ENCODE measurements at regions not wholly inside any gene's neighbourhood (a gene's known extent, or its start where the extent isn't known, plus 50 kb on each side); places are given as distances from the start of the nearest gene placed in this dataset.

DNA sequence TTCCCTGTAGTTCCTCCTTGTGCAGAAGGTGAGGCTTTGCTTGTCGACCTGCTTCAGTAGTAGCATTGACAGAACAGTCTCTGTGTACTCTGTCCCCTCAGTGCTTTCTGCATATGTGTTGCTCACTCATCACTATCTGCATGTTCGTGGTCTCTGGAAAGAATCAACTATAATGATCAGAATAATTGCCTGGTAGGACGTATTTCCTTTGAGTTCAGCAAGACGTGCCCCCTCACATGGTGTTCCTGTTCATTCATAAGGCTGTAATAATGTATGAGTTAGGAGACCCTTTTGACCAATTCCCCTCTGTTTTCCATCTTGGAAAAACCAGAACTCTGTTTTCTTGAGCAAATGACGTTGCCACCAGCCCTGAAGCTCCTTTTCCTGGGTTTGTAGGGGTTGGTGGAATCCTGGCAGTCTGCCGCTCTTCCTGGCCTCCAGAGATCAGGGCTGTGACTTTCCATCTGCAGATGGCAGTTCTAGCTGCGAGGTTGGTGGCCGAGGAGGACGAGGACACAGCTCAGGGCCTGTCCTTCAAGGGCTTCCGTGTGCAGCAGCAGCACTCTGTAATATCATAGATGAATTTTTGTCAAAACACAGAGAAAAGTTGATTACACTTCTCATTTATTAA, 61.9 kb downstream of the EXOSC2 start:
- no peak overlapping the region for H3K4me3 ChIP-seq
- no peaks in the 10 kb centered on the region for H3K27me3 ChIP-seq (ENCODE audit: low read depth)
- no peaks in the 10 kb centered on the region for H3K9me3 ChIP-seq
- no peak for DNase-seq (ENCODE audit: low spot score in 2 of 2)
- no peaks in the 10 kb centered on the region for H3K36me3 ChIP-seq (replicated peaks)
- in situ Hi-C loops (cut with MboI; ENCODE audit: low sequenced_read_pairs), result no loop called here
- no peaks in the 10 kb centered on the region for H3K4me1 ChIP-seq

DNA sequence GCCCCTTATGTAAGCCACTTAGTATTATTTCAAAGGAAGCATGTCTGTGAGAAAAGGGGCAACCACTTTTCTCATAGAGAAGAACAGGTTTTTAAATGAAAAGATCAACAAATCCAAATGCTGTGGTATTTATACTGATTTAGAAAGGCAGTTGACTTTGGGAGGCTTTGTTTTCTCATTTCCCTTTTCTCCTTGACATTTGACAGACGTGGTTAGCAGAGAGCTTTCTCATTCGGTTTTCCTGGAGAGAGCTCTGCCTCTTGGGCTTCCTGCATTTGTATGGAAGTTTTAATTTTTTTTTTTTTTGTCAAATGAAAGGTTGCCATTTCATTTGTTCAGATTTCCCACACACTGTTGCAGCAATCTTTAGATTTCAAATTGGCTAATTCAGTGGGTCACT, 62.5 kb downstream of the EXOSC2 start:
- in situ Hi-C loops (cut with MboI; ENCODE audit: low sequenced_read_pairs), result no loop called here
- Histone ChIP-seq H3K36me3 (replicated peaks) (no peaks in the 10 kb centered on the region), H3K4me3 (no peak overlapping the region), H3K9me3 (no peaks in the 10 kb centered on the region), H3K4me1 (no peaks in the 10 kb centered on the region), H3K27me3 (ENCODE audit: low read depth) (no peaks in the 10 kb centered on the region)
- no peak for DNase-seq (ENCODE audit: low spot score in 2 of 2)

DNA sequence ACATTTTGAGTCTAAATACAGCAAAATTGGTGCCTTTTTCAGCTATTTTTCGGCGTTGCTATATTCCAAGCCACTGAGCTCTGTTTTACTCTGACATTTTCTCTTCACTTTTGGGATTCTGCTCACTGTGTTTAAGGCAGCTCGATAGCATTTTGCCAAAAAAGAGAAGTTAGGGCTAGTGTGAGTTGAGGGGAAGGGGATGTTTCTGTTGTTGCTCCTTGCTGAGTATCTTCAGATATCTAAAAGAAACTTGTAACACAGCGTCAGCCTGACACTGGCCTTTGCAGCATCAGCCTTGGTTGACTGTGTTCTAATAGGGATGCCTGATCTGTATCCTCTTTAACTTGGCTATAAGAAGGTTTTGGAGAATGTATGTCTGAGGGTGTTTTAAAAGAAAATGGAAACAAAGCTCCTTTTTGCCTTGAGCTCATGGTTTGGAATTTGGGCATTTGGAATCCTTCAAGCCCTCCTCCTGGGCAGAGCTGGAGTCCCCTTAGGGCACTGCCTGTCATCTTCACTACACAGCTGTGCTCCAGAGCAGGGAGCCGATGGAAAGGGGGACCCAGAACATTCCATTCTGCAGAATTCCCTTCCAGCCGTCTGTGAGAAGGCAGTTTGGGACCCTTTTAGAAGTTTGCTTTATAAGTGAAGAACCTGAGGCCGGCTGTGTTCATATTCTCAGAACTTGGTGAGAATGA, 63.0 kb downstream of the EXOSC2 start:
- DNase-seq (ENCODE audit: low spot score in 2 of 2), result no peak
- Histone ChIP-seq H3K36me3 (replicated peaks) (no peaks in the 10 kb centered on the region), H3K4me1 (no peaks in the 10 kb centered on the region), H3K9me3 (no peaks in the 10 kb centered on the region), H3K4me3 (no peak overlapping the region), H3K27me3 (ENCODE audit: low read depth) (no peaks in the 10 kb centered on the region)
- in situ Hi-C loops (cut with MboI; ENCODE audit: low sequenced_read_pairs), result no loop called here

DNA sequence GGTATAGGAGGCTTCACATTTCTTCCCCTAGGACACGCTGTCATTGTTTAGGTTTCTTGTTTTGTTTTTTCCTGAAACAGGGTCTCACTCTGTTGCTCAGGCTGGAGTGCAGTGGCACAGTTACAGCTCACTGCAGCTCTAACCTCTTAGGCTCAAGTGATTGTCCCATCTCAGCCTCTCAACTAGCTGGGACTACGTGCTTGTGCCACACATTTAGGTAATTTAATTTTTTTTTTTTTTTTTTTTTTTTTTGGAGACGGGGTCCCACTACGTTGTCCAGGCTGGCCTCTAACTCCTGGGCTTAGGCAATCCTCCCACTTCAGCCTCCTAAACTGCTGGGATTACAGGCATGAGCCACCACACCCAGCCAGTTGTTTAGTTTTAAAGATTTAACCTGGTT, 66.2 kb downstream of the EXOSC2 start:
- DNase-seq (ENCODE audit: low spot score in 2 of 2), result no peak
- H3K9me3 ChIP-seq, result no peaks in the 10 kb centered on the region
- H3K27me3 ChIP-seq (ENCODE audit: low read depth), result no peaks in the 10 kb centered on the region
- in situ Hi-C loops (cut with MboI; ENCODE audit: low sequenced_read_pairs), result no loop called here
- no peaks in the 10 kb centered on the region for H3K36me3 ChIP-seq (replicated peaks)
- H3K4me1 ChIP-seq, result no peaks in the 10 kb centered on the region
- H3K4me3 ChIP-seq, result no peak overlapping the region

DNA sequence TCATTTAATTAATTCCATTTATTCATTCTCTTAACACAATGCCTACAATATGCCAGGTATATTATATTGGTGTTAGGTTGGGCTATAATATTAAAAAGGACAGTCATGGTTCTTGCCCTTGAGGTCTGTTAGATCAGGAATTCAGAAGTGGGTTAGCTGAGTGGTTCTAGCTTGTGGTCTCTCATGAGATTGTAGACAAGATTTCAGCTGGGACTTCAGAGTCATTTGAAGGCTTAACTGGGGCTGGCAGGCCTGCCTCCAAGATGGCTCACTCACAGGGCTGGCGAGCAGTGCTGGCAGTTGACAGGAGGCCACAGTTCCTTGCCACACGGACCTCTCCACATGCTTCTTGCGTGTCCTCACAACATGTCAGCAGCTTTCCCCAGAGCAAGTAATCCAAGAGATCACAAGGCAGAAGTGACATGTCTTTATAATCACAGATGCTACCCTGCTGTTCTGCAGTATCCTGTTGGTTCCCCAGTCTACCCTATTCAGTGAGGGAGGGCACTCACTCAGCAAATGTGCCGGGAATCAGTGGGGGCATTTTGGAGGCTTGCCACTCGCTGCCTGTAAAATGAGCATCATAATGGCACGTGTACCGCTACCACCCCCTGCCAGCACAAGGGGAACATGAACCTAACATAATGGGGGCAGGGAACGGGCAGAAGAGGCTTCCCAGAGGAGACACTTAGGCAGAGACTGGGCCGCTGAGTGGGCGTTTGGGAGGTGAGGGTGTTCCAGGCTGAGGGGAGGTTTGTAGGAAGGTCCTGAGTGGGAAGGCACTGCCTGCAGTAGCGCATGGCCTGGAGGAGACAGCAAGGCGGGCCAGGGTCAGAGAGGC, 70.0 kb downstream of the EXOSC2 start:
- no peak for DNase-seq (ENCODE audit: low spot score in 2 of 2)
- in situ Hi-C loops (cut with MboI; ENCODE audit: low sequenced_read_pairs), result no loop called here
- no peaks in the 10 kb centered on the region for H3K36me3 ChIP-seq (replicated peaks)
- H3K4me3 ChIP-seq, result no peak overlapping the region
- no peaks in the 10 kb centered on the region for H3K27me3 ChIP-seq (ENCODE audit: low read depth)
- no peaks in the 10 kb centered on the region for H3K4me1 ChIP-seq
- H3K9me3 ChIP-seq, result no peaks in the 10 kb centered on the region

DNA sequence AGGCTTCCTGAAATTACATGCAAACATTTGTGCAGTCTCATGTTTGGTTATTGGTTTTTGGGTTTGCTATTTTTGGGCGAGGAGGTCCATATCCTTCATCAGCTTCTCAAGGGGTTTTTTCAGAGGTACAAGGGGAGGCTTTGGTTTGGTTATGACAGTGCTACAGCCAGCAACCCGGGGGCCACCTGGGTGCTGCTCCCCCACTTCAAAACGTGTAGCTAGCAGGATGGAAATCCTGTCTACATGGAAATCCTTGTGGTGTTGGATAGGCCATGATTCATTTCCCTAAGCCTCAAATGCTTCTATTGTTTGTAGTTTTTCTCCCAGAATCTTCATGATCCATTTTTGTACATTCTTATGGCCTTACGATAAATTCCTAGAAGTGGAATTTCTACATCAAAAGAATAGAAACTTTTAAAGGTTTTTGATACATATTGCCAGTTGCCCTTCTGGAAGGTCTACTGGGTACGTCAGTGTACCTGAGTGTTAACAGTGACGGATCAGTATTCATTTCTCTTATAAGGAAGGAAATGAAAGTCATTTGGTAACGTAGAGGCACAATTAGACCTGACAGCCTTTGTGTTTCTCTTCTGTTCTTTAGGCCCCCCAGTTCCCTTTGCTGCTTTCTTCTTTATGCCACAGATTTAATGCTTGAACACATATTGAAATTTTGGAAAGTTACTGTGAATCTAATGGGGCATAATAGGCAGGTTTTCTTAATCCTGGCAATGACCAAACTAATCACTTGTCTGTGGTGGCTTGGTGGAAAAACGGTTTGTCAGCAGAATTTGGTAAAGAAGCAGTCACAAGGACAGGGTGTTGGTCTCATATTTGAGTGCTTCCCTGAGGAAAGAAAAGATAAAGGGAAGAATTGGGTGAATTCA, 69.7 kb upstream of the ABL1 start:
- no peaks in the 10 kb centered on the region for H3K27me3 ChIP-seq (ENCODE audit: low read depth)
- no peaks in the 10 kb centered on the region for H3K9me3 ChIP-seq
- no peaks in the 10 kb centered on the region for H3K4me1 ChIP-seq
- no peak overlapping the region for H3K4me3 ChIP-seq
- in situ Hi-C loops (cut with MboI; ENCODE audit: low sequenced_read_pairs), result no loop called here
- no peaks in the 10 kb centered on the region for H3K36me3 ChIP-seq (replicated peaks)
- no peak for DNase-seq (ENCODE audit: low spot score in 2 of 2)

DNA sequence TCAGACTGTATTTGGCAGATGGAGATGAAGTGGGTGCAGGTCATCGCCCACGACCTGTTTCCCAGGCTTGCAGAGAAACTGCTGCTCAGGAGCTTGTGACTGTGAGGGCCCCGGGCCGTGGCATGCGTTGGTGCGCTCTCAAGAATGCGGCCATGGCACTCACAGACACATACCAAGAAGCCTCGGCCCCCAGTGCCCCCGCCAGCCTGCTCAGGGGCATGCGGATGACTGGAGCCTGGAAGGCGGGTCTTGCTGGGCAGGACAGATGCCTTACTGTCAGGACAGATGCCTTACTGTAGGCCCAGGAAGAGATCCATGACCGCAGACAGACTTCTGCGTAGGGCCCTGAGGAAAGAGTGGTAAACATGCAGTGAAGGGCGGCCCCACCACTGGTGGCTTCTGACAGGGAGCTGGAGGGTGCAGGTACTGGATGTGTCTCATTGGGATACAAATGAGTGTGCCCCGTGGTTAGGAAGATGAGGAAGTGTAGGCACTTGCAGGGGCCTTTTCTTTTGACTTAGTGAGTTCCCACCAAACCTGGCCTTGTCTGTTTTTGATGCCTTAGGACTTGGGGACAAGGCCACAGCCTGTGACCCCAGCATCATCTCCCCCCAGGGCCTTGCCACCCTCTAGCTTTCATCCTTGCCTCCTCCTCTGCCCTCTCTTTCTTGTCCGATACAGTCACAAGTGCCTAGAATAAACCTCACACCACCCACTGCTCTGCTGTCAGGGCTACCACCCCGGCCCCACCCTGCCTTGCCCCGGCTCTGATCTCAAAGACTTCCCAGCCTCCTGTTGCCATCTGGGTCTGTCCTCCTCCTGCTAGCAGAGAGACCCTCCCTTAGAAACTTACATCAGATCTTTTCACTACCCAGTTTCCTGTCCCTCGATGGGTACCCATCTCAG, 68.8 kb upstream of the ABL1 start:
- no peak for DNase-seq (ENCODE audit: low spot score in 2 of 2)
- no peak overlapping the region for H3K4me3 ChIP-seq
- no peaks in the 10 kb centered on the region for H3K27me3 ChIP-seq (ENCODE audit: low read depth)
- H3K9me3 ChIP-seq, result no peaks in the 10 kb centered on the region
- in situ Hi-C loops (cut with MboI; ENCODE audit: low sequenced_read_pairs), result no loop called here
- no peaks in the 10 kb centered on the region for H3K4me1 ChIP-seq
- H3K36me3 ChIP-seq (replicated peaks), result no peaks in the 10 kb centered on the region

DNA sequence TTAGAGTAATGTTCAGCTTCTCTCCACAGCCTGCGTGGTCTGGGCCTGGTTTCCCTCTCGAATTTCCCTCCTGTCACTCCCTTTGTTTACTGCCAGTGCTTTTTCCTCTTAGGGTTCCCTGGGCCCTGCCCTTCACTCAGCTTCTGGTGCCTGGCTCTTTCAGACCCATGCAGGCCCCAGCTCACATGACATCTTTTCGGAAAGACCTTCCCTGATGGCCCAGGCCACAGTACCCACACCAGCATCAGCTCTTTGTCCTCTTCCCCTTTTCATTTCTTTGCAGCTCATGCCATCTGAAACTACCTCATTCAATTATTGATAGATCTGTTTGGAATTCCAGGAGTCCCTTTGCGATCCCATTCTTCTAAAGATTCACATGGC, 68.1 kb upstream of the ABL1 start:
- H3K4me1 ChIP-seq, result no peaks in the 10 kb centered on the region
- no peaks in the 10 kb centered on the region for H3K36me3 ChIP-seq (replicated peaks)
- no peaks in the 10 kb centered on the region for H3K27me3 ChIP-seq (ENCODE audit: low read depth)
- in situ Hi-C loops (cut with MboI; ENCODE audit: low sequenced_read_pairs), result no loop called here
- no peak overlapping the region for H3K4me3 ChIP-seq
- H3K9me3 ChIP-seq, result no peaks in the 10 kb centered on the region
- no peak for DNase-seq (ENCODE audit: low spot score in 2 of 2)

DNA sequence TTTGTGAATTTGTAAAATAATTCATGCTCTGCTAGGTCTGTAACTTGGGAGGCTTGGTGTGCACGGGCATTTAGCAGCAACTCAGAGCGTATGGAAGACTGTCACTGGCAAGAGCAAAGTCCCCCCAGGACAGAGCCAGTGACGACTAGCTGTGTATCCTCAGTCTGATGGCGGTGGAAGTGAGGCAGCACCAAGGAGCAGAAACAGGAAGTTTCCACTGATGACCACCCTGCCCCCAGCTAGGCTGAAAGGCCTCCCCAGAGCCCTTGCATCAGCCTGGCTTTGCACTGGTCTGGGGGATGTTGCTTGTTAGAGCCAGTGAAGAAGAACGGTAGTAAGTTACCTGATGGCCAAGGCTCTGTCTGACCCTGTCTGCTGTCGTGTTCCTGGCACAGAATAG, 66.8 kb upstream of the ABL1 start:
- no peaks in the 10 kb centered on the region for H3K9me3 ChIP-seq
- in situ Hi-C loops (cut with MboI; ENCODE audit: low sequenced_read_pairs), result no loop called here
- no peaks in the 10 kb centered on the region for H3K27me3 ChIP-seq (ENCODE audit: low read depth)
- DNase-seq (ENCODE audit: low spot score in 2 of 2), result no peak
- no peaks in the 10 kb centered on the region for H3K4me1 ChIP-seq
- no peaks in the 10 kb centered on the region for H3K36me3 ChIP-seq (replicated peaks)
- H3K4me3 ChIP-seq, result no peak overlapping the region

DNA sequence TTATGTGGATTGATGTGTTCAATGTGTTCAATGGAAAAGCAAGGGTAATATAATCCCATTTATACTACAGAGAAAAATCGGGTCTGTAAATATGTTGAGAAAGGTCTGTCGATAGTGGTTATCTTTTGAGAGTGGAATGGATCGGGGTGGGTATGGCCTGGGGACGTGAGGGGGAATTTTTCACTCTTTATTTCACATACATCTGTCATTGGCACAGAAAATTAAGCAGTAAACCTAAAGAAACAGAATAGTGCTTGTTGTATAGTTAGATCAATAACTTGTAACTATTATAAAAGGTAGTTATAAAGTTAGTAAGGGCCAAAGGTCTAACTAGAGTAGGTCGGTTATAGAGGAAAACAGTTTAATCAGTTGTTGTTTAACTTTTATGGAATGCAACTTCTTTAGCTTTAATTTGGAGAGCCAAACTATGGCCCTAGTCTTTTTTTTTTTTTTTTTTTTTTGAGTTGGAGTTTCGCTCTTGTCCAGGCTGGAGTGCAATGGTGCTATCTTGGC, 66.1 kb upstream of the ABL1 start:
- DNase-seq (ENCODE audit: low spot score in 2 of 2), result no peak
- Histone ChIP-seq H3K36me3 (replicated peaks) (no peaks in the 10 kb centered on the region), H3K4me1 (no peaks in the 10 kb centered on the region), H3K9me3 (no peaks in the 10 kb centered on the region), H3K4me3 (no peak overlapping the region), H3K27me3 (ENCODE audit: low read depth) (no peaks in the 10 kb centered on the region)
- in situ Hi-C loops (cut with MboI; ENCODE audit: low sequenced_read_pairs), result no loop called here

DNA sequence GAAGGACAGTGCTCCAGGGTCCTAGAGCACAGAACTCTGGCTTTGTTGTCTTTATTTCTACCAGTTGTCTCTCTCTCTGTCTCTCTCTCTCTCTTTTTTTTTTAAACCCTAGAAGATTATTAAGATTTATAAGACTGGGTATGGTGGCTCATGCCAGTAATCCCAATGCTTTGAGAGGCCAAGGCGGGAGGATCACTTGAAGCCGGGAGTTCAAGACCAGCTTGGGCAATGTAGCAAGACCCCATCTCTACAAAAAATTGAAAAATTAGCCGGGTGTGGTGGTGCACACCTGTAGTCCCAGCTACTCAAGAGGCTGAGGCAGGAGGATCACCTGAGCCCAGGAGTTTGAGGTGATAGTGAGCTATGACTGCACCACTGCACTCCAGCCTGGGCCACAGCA, 65.0 kb upstream of the ABL1 start:
- Histone ChIP-seq H3K4me3 (no peak overlapping the region), H3K27me3 (ENCODE audit: low read depth) (no peaks in the 10 kb centered on the region), H3K36me3 (replicated peaks) (no peaks in the 10 kb centered on the region), H3K4me1 (no peaks in the 10 kb centered on the region), H3K9me3 (peaks cover 3% of the 10 kb centered on the region)
- in situ Hi-C loops (cut with MboI; ENCODE audit: low sequenced_read_pairs), result no loop called here
- DNase-seq (ENCODE audit: low spot score in 2 of 2), result no peak

DNA sequence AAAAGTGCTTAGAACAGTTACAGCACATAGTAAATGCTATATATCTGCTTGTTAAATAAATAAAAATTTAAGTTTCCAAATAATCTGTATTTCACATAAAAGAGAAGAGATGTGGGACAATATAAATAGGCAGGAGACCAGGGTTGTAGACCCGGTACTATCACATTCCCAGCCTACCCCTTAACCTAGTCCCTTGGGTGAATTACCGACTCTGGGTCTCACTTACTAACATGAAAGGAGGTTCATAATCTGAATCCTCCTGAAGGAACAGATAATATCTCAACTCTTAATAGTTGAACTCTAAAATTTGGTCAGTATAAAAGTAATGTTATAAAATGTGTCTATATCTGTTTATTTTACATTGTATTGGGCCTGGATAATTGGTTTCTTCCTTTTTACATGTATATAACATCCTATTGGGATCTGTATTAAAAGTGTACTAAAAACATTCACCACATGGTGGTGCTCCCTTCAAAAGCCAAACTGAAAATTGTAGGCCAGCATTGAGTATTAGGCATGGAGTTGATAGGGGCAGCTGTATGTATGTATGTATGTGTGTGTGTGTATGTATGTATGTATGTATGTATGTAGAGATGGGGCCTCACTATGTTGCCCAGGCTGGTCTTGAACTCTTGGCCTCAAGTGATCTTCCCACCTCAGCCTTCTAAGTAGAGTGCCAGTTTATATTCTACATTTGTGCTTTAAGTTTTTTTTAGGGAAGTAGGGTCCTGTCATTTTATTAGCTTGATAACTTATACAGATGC, 64.2 kb upstream of the ABL1 start:
- Histone ChIP-seq H3K36me3 (replicated peaks) (no peaks in the 10 kb centered on the region), H3K4me3 (no peak overlapping the region), H3K4me1 (no peaks in the 10 kb centered on the region), H3K27me3 (ENCODE audit: low read depth) (no peaks in the 10 kb centered on the region), H3K9me3 (peaks cover 7% of the 10 kb centered on the region)
- in situ Hi-C loops (cut with MboI; ENCODE audit: low sequenced_read_pairs), result no loop called here
- DNase-seq (ENCODE audit: low spot score in 2 of 2), result peak in 1 of 2 experiments; percentile 31

Data from HAP-1 (cell line).